ENCODE measurements at regions not wholly inside any gene's neighbourhood (a gene's known extent, or its start where the extent isn't known, plus 50 kb on each side); places are given as distances from the start of the nearest gene placed in this dataset.
"Not testable (repeated sequence)": the region's sequence is repeated elsewhere in the genome, so short reads cannot be mapped to it uniquely, and the experiment has no call there.

DNA sequence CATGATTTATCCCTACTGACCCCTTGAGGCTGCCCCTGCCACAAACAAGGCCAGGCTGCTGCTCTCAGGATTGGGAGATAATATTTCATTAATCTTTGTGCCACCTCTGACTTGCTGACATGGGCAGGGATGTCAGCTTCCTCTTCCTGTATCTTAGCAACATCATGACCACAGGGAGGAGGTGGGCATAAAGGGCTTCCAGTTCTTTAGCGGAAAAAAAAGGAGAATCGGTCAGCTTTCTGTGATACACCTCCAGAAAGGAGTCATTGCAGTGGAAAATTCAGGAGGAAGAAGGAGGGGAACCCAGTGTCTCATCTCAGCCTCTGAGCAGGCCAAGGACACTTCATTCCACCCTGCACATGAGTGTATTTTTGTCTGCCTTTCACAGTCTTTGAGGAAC lies 206.8 kb upstream of the SDK2 start:
- DNase-seq (ENCODE audit: low read depth): no peak

DNA sequence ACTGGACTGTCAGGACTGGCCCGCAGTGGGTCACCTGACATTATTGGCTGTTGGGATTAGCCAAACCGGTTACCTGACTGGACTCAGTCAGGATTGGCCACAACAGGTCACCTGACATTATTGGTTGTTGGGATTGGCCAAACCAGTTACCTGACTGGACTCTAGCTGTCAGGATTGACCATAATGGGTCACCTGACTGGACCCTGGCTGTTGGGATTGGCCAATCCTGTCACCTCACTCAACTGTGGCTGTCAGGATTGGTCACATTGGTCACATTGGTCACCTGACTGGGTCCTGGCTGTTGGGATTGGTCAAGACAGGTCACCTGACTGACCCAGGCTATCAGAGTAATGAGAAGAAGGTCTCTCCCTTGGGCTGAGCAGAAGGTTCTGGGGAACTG lies 207.7 kb upstream of the SDK2 start:
- DNase-seq (ENCODE audit: low read depth): no peak

DNA sequence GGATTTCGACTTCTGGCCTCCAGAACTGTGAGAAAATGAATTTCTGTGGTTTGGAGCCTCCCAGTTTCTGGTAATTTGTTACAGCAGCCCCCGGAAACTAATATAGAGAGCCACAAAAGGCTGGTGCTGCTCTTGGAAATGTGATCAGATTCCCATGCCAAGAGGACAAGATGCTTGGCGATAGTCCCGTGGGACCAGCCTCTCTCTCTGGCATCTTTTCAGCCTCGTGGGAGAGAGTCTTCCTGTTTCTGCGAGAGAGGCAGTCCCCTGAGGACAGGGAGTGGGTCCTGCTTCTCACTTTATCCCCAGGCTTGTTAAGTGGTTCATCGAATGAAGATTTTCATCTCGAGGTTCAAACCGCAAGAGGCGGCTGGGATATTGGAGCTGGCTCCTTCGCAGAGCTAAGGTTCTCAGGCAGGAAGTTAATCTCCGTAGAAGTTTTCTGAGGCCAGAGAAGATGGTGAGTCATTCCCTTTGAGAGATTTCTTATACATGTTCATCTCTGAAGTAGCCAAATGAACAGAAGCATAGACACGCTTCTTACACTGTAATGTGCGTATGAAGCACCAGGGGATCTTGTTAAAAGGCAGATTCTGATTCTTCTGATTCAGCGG lies 211.6 kb upstream of the SDK2 start:
- DNase-seq (ENCODE audit: low read depth): no peak

DNA sequence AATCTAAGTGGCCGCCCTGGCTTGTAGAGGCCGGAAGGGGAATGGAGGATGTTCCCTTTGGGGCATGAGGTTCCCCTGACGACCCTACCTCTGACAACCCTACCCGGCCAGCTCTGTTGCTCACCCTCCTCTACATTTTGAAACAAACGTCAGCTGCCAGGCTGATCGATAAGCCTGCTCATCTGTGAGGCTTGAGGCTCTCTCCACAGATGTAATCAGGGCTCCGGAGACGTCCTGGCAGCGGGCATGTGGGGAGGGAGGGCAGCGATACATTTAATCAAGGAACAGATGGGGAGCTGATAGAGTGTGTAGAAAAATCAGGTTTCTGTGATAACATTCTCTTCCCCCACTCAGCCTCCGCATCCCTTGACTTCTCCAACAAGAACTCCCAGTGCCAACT lies 212.3 kb upstream of the SDK2 start:
- no peak for DNase-seq (ENCODE audit: low read depth)

DNA sequence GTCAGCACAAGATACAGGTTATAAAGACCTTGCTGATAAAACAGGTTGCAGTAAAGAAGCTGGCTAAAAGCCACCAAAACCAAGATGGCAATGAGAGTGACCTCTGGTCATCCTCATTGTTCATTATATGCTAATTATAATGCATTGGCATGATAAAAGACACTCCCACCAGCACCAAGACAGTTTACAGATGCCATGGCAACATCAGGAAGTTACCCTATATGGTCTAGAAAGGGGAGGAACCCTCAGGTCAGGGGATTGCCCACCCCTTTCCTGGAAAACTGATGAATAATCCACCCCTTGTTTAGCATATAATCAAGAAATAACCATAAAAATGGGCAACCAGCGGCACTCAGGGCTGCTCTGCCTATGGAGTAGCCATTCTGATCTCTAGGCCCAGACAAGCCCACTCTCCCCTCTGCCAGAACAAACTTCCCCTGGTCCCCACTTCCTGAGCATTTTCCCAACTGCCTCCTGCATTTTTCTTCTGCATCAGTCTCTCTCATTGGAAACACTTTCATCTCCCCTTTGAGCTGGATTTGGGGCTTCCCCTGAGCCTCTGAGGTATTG lies 215.3 kb upstream of the SDK2 start:
- DNase-seq (ENCODE audit: low read depth): not testable (repeated sequence)

DNA sequence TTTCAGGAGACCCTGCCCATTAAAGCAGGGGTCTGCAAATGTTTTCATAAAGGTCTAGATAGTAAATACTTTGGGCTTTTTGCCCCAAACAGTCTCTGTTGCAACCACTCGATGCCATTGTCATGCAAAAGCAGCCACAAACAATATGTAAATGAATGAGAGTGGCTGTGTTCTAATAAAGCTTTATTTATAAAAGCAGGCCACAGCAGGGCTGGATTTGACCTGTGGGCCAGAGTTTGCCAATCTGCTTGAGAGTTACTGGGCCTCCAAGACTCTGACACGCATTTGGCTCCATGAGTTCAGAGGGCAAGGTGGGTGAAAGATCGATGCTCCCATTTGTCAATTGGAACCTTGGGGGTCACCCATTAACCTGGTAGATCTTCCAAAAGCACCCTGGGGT lies 217.3 kb upstream of the SDK2 start:
- DNase-seq (ENCODE audit: low read depth): no peak

DNA sequence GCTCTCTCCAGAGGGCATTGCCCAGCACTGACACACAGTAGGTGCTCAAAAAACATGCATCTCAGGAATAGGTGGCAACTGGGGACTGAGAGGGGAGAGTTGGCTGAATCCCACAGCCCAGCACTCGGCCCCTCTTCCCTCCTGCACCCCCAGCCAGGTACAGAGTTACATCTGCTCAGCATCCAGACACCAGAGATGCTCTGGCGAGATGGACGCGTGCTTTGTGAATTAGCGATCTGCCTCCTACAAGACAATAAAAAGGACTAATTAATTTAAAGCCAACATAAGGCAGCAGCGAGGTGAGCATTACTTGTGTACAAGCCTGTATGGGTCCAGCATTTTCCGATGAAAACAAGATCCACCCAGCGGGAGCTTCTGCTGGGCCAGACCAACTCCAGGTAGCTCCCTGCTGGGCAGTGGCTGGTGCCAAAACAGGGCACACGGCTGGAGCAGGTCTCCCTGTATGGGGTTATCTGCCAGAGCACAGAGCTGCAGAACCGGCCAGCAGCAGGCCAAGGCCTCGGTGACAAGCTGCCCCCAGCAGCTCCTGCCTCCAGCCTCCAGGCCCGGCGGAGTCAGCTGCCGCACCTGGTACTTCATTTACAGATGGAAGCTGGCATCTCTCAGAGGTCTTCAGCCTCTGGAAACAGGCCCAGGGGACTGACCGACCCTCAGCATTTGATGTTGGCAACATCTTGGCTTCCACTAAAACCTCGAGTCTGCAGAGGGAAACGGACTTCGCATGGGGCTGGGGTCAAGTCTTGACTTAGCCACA lies 219.7 kb upstream of the SDK2 start:
- DNase-seq (ENCODE audit: low read depth): no peak

DNA sequence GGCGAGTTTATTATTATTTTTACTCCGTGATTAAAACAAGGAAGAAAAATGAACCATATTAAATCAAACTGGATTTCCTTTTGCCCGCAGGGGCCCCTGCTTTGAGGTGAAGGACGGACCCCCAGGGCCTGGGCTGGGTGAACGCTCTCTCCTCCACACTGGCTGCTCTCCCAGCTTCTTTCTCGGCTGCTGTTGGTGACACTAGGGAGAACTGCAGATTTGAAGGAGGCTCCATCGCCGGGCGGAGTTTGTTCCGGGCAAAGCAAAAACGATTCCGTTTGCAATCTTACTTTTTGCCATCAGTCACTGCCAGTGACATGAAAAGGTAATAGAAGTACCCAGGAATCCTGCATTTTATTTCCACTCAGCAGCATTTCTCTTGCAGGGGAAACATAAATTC lies 221.6 kb upstream of the SDK2 start:
- DNase-seq (ENCODE audit: low read depth): no peak

DNA sequence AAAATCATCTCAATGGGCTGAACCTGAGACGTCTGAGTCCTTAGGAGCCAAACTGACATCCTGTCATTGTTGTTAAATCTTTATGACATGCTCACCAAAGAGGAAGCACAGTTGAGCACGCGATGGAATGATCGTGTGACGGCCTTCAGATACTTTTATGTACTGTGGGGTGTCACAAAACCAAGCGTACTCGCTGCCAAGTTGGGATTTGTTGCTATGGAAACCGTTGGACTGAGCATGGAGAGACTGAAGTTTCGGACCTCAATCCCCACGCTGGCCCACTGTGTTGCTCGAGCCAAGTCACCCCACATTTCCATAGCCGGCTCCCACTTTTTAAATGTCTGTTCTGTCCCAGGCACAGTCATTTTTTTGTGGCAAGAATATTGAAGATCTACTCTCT lies 222.8 kb upstream of the SDK2 start:
- DNase-seq (ENCODE audit: low read depth): no peak

DNA sequence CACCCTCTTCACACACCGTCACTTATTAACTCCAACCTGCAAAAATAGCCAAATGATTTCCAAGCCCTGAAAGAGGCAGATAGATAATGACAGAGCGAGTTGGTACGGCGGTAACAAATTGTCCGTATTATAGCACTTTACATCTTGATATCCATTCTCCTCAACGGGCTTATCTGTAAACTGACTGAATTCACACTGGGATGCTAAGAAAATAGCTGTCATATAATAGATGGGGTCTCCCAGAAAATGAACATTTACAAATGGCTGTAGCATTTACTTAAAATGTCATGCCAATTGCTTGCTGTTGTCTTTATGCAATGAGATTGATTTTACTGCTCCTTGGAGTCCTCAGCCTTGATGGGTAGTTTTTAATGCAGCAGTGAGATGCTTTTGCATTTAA lies 225.8 kb upstream of the SDK2 start:
- DNase-seq (ENCODE audit: low read depth): no peak

DNA sequence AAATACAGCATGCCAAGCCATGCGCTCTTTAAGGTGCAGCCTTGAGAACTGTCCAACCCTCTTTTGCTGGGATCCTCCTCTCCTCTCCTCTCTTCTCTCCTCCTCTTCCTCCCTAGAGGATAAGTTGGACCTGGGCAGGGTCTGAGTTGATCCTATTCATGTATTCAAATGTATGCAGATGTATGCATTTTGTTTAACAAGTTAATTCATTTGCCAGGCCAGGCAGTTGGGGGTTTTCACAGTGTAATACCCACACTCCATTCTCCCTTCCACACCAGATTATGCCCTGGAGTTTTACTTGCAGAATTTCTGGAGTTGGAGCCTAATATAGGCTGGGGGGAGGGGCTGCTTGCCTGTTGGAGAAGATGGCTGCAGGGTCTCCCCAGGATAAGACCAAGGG lies 226.2 kb upstream of the SDK2 start:
- no peak for DNase-seq (ENCODE audit: low read depth)

DNA sequence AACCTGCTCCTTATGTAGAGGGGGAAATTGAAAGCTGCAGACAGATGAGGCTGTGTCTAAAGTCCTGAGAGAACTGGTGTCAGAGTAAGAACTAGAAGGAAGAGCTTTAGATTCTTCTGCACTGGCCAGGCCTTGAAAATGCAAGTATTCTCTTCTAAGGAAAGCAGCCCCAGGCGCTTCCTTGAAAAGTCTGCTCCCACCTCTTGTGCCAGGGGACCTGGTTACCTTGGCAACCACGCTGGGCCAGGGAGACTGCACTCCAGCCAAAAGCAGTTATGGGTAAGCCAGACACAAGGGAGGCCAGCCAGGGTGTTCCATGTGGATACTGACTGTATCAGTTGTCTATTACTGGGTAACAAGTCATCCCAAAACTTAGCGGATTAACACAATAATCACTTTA lies 228.6 kb upstream of the SDK2 start:
- DNase-seq (ENCODE audit: low read depth): no peak

DNA sequence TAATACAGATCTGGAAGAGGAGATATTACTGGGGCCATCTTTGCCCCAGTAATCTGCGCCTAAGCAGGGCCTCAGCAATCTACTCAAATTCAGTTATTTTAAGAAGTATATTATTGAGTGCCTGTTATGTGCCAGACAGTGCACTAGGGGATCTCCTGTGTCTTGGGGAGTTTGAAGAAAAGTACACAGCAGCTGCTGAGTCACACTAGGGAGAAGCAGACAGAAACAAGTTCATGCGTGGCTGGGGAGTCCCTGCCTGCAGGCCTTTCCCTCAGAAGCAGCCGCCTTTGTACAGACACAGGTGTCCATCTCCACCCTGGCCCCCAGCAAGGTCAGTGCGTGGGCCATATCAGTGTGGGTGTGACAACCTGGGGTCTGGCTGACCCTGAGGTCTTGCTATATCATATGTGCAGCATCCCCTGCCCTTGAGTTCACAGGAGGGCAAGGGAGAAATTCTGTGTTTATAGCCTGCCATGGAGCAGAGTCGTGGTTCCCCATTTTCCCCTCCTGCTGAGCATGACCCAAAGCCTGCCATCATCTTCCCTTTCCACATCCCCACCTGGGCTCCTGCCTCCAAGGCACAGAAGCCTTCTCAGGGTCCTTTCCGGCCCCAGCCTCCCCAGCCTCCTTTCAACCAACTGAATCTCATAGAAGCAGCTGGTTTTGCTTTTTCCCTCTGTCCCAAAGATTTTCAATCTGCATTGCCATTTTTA lies 229.9 kb upstream of the SDK2 start:
- DNase-seq (ENCODE audit: low read depth): no peak

DNA sequence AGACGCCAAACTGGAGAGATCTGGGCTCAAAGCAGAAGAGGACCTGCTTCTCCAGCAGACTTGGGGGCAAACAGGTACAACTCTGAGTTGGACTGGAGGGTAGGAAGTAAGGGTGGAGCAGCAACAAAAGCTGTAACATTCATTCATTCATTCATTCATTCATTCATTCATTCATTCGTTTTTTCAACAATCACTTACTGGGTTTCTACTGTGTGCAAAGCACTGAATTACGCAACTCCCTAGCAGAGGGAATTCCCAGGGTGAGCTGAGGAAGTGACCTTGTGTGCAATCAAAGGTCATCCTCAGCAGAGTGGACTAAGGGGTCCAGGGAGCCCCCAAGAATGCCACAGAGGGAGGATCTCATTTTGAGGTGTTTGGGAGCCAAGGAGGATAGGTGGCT lies 231.1 kb upstream of the SDK2 start:
- no peak for DNase-seq (ENCODE audit: low read depth)

DNA sequence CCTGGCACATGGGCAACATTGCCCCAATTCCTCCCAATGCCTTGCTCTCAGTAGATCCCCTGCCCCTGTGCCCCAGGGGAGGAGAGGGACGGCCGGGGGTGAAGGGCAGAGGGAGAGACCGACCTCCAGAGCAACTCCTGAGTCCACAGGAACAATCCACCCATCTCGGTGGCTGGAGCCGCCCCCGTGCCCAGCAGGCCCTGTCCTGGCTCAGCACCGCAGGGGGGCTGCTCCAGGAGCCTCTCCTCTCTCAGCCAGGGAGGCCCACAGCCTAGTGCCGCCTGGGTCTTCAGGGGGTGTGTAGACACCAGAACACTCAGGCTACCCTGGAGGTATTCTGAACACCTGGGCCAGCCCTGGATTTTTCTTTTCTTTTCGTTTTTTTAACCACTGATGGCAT lies 233.7 kb upstream of the SDK2 start:
- no peak for DNase-seq (ENCODE audit: low read depth)

DNA sequence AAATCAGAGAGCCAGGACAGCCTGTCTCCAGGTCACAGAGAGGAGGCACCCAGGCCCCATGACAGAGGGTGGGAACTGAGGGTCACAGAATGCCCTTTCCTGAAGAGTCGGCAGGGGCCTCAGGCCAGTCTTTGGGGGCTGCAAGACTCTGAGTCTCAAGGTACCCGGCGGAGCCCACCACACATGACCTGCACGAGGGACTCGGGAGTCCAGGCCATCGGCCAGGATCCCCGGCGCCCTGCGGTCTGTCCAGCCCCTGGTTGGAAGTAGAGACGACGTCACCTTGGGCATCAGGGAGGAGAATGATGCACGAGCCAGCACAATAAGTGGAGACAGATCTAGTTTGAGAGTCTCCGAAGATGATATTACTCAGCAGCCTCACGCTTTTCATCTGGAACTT lies 234.7 kb upstream of the SDK2 start:
- DNase-seq (ENCODE audit: low read depth): no peak

DNA sequence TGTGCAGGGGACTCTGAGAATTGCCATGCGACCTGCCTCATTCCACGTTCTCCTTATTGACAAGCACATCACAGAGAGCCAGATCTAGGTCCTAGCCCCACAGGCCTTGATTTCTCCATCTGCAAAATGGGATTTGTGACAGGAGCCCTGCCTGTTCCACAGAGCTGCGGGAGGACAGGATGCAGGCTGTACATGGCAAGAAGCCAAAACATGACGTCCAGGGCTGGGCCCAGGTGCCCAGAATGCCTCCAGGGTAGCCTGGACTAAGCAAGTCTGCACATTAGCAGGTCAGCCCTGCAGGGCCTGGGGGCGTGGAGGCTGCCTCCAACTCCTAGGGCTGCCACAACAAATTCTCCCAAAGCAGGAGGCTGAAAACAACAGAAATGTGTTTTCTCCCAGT lies 235.7 kb upstream of the SDK2 start:
- no peak for DNase-seq (ENCODE audit: low read depth)

DNA sequence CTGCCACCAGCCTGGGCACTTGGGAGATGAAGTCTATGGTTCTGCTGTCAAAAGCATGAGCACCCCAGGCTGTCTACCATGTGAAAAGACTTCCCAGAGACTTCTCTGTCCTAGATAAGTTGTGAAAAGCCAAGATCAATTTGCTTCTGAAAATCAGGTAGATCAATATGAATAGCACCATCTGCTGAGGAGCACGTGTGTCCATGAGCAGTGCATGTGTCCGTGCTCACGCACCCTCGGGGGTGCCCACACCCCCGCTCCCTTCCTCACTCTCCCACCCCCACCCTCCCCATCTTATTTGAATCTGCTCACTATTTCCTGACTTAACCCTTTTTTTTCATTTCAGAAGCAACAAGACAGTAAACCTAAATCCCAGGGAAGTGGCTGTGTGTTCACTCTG lies 238.3 kb upstream of the SDK2 start:
- DNase-seq (ENCODE audit: low read depth): no peak

DNA sequence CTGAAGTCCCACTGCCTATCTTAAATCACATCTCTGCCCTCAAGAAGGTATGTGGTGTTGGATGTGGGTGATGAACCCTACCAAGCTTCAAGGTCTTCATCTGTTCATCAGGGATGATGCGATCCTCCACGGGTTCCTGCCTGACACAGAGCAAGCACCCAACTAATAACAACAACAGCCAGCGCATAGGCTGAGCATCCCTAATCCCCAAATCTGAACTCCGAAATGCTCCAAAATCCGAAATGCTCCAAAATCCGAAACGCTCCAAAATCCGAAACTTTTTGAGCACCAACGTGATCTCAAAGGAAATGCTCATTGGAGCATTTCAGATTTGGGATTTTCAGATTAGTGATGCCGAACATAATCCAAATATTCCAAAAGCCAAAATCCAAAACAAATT lies 238.9 kb upstream of the SDK2 start:
- no peak for DNase-seq (ENCODE audit: low read depth)

DNA sequence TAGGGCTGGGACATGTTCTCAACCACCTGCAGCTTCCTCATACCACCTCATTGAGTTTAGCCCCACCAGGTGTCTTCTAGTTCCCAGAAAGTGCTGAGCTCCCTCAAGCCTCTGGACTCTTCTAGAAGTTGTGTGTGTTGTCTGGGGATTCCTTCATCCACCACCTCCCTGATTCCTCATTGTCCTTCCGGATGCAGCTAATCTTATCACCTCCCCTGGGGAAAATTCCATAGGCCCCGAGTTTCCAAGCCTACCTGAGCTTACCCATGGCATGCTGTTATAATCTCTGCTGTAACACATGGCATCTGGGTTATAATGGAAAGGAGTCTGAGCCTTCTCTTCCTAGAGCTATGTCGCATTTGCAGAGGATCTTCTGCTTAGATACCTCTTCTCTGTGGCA lies 243.5 kb upstream of the SDK2 start:
- no peak for DNase-seq (ENCODE audit: low read depth)

DNA sequence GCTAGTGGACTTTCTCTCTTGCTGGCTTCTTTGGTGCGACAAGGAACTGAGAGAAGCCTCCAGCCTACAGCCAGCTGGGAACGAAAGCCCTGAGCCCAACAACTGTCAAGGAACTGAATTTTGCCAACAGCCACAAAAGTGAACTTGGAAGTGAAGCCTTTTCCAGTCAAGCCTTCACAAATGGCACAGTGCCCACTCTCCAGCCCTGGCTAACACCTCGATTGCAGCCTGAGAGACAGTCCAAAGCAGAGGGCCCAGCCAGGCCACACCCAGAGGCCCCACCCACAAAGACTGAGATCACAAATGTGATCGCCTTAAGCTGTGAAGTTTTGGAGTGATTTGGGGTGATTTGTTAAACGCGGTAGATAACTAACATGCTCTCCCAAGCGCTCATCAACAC lies 244.6 kb upstream of the SDK2 start:
- no peak for DNase-seq (ENCODE audit: low read depth)

DNA sequence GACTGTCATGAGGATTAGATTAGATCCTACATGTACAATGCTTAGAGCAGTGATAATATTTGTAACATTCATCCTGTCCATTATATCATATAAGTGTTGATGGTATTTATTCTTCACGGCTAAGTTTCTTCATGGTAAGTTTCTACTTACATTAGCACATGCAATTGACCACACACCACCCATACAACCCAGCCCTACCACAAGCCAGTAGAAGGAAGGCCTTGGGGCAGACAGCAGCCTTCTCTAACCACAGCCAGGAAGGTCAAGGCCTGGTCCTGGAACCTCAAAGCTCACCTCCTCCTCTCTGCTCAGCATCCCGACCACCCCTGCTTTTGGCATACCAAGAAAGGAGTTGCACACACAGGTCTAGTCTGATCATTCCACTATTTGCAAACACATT lies 245.2 kb upstream of the SDK2 start:
- no peak for DNase-seq (ENCODE audit: low read depth)

DNA sequence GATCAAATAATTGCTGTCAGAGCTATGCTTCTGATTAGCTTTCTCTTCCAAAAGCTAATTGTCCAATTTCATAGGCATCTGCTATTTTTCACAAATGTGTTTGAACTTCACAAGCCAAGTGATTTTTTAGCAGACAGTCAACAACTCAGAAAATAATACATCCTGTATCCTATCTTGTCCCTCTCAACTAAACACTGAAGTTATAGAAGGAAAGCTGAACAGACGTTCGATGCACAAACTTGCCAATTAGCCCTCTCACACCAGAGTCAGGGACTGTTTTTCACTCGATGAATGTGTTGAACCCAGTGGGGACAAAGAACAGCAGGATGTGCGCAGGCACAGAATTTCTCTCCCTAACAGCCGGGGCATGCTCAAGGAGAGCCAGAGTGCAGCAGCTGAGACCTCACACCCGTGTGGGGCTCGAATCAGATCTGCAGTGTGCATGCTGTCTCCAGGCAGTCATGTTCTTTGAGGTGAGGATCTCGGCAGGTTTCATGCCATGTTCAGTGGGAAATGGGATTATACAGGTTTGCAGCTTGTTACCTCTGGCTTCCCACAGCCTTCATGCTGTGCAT lies 246.7 kb upstream of the SDK2 start:
- no peak for DNase-seq (ENCODE audit: low read depth)

Measured in activated T-cell treated with anti-CD3 and anti-CD28 coated beads for 24 hours (primary cell).